HepG2 (cell line): ENCODE measurements at regions not wholly inside any gene's neighbourhood (a gene's known extent, or its start where the extent isn't known, plus 50 kb on each side); places are given as distances from the start of the nearest gene placed in this dataset.

ENCODE experiments used
- BRD4 ChIP-seq: sonication (generic); formaldehyde crosslinking; IDR thresholded peaks from 2 replicates; pipeline ENCODE4 v1.4.0; 2020; ENCODE audit warnings: missing genetic modification reagents
- MATR3 ChIP-seq: sonication (generic); formaldehyde crosslinking; IDR thresholded peaks from 2 replicates; pipeline ENCODE4 v1.4.0; 2020; ENCODE audit warnings: missing genetic modification reagents
- MXI1 ChIP-seq: IDR thresholded peaks from 3 replicates; pipeline ENCODE4 v1.6.1; 2012; ENCODE audit warnings: low read depth, low read length, inconsistent platforms, borderline replicate concordance
- NFE2L1 ChIP-seq: sonication (generic); formaldehyde crosslinking; IDR thresholded peaks from 2 replicates; pipeline ENCODE4 v1.4.0; 2020; ENCODE audit warnings: missing genetic modification reagents, mild to moderate bottlenecking, borderline replicate concordance
- STAT6 ChIP-seq: sonication (generic); formaldehyde crosslinking; IDR thresholded peaks from 2 replicates; pipeline ENCODE4 v1.4.0; 2020; ENCODE audit warnings: missing genetic modification reagents, mild to moderate bottlenecking, borderline replicate concordance
- ZFP82 ChIP-seq: sonication (generic); formaldehyde crosslinking; IDR thresholded peaks from 2 replicates; pipeline ENCODE4 v1.5.1; 2020; ENCODE audit warnings: mild to moderate bottlenecking, missing genetic modification reagents, borderline replicate concordance
- ZNF124 ChIP-seq: sonication (generic); formaldehyde crosslinking; IDR thresholded peaks from 2 replicates; pipeline ENCODE4 v1.4.0; 2020; ENCODE audit warnings: missing genetic modification reagents

DNA sequence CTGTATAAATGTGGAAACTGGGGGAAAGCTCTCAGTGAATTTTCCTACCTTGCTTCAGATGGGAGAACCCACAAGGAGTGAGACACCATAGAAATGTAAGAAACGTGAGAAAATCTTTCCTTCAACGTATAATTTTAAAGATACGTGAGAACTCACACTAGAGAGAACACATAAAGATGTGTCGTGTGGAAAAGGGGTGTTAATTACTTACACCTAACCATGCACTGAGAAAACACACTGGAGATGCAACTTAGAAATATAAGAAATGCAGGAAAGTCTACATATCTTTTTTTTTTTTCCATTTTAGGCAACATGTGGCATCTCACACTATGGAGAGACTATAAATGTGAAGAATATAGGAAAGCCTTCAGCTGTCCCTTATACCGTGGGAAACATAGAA lies 352.9 kb upstream of the NETO1 start:
- TF ChIP-seq MXI1 (no peak), ZFP82 (CRISPR knock-in tag) (no peak), BRD4 (CRISPR knock-in tag) (no peak), NFE2L1 (CRISPR knock-in tag) (no peak), ZNF124 (CRISPR knock-in tag) (no peak), MATR3 (no peak), STAT6 (CRISPR knock-in tag) (no peak)
